NCI-H82 treated with DMSO at 0.1 percent for 48 hours (cell line): ENCODE measurements at regions not wholly inside any gene's neighbourhood (a gene's known extent, or its start where the extent isn't known, plus 50 kb on each side); places are given as distances from the start of the nearest gene placed in this dataset.
A peak's percentile ranks its signal among the peaks of the same experiment; 100 is the strongest.

Source experiments
- DNase-seq: peaks from one replicate; lab custom pipeline; 2025; ENCODE audit not compliant: unreplicated experiment; lab: John Stamatoyannopoulos, UW

GRCh38 chr2:52961403-52961802 lies 806.2 kb upstream of the CHAC2 start:
- DNase-seq: no peak

GRCh38 chr2:52960881-52961280 lies 806.7 kb upstream of the CHAC2 start:
- no peak for DNase-seq

- no peak for DNase-seq
Measured at GRCh38 chr2:52959801-52960200, 807.8 kb upstream of the CHAC2 start.

GRCh38 chr2:52956766-52957165 lies 810.8 kb upstream of the CHAC2 start:
- DNase-seq: no peak

- DNase-seq: no peak
Measured at GRCh38 chr2:52956118-52956517, 811.5 kb upstream of the CHAC2 start.

GRCh38 chr2:52955079-52955478 lies 812.5 kb upstream of the CHAC2 start:
- DNase-seq: no peak

- DNase-seq: no peak
Measured at GRCh38 chr2:52940101-52940500, 827.5 kb upstream of the CHAC2 start.

GRCh38 chr2:52939250-52939649 lies 828.4 kb upstream of the CHAC2 start:
- DNase-seq: no peak

GRCh38 chr2:52936029-52936428 lies 831.6 kb upstream of the CHAC2 start:
- DNase-seq: no peak

- no peak for DNase-seq
Measured at GRCh38 chr2:52934920-52935640, 832.5 kb upstream of the CHAC2 start.

- DNase-seq: no peak
Measured at GRCh38 chr2:52934323-52934898, 833.2 kb upstream of the CHAC2 start.

- DNase-seq: no peak
Measured at GRCh38 chr2:52933878-52934277, 833.7 kb upstream of the CHAC2 start.

- DNase-seq: no peak
Measured at GRCh38 chr2:52931660-52932059, 835.9 kb upstream of the CHAC2 start.

- DNase-seq: no peak
Measured at GRCh38 chr2:52929412-52929811, 838.2 kb upstream of the CHAC2 start.

- DNase-seq: no peak
Measured at GRCh38 chr2:52919673-52920072, 847.9 kb upstream of the CHAC2 start.

- no peak for DNase-seq
Measured at GRCh38 chr2:52918551-52918950, 849.1 kb upstream of the CHAC2 start.

- DNase-seq: no peak
Measured at GRCh38 chr2:52916981-52917380, 850.6 kb upstream of the CHAC2 start.

- peak; percentile 2 for DNase-seq
Measured at GRCh38 chr2:52904355-52904891, 863.2 kb upstream of the CHAC2 start.

- DNase-seq: no peak
Measured at GRCh38 chr2:52897511-52898044, 870.0 kb upstream of the CHAC2 start.

- no peak for DNase-seq
Measured at GRCh38 chr2:52895726-52896340, 871.8 kb upstream of the CHAC2 start.

GRCh38 chr2:52886556-52886955 lies 881.0 kb upstream of the CHAC2 start:
- DNase-seq: no peak

GRCh38 chr2:52884761-52885352 lies 882.7 kb upstream of the CHAC2 start:
- no peak for DNase-seq
